Mesothelial cell of epicardium (in vitro differentiated cells): ENCODE measurements at regions not wholly inside any gene's neighbourhood (a gene's known extent, or its start where the extent isn't known, plus 50 kb on each side); places are given as distances from the start of the nearest gene placed in this dataset.

Experiments
- DNase-seq, 2 experiments: peaks; one replicate each; pipeline ENCODE4 v3.0.0; 2021; ENCODE audit warnings: low spot score in 2 of 2; ENCODE audit not compliant: unreplicated experiment in 2 of 2
- H3K27ac Mint-ChIP-seq: 2 replicates; pipeline ENCODE4 v1.8.0; 2021; ENCODE audit warnings: mixed read lengths
- H3K27me3 Mint-ChIP-seq: 2 replicates; pipeline ENCODE4 v1.8.0; 2021; ENCODE audit warnings: low read depth, mixed read lengths
- H3K36me3 Mint-ChIP-seq: 2 replicates; pipeline ENCODE4 v1.8.0; 2021; ENCODE audit warnings: mixed read lengths
- H3K4me1 Mint-ChIP-seq: 2 replicates; pipeline ENCODE4 v1.8.0; 2021; ENCODE audit warnings: mixed read lengths
- H3K4me3 Mint-ChIP-seq: 2 replicates; pipeline ENCODE4 v1.8.0; 2021; ENCODE audit warnings: mild to moderate bottlenecking, moderate library complexity, mixed read lengths
- H3K9me3 Mint-ChIP-seq: 2 replicates; pipeline ENCODE4 v1.8.0; 2021; ENCODE audit warnings: mixed read lengths
- CTCF ChIP-seq: fragments of 200-600 bp; sonication (generic); IDR thresholded peaks from one replicate; pipeline ENCODE4 v1.5.0; 2021; ENCODE audit warnings: antibody characterized with exemption; ENCODE audit not compliant: unreplicated experiment

GRCh38 chr19:29088761-29089160 lies 124.2 kb downstream of the UQCRFS1 start:
- no peak for TF ChIP-seq CTCF
- Mint-ChIP-seq H3K27me3 (peaks cover 14% of the 10 kb centered on the region), H3K27ac (no peak overlapping the region), H3K4me1 (peaks cover 6% of the 10 kb centered on the region), H3K4me3 (no peak overlapping the region), H3K9me3 (no peaks in the 10 kb centered on the region), H3K36me3 (no peaks in the 10 kb centered on the region)
- DNase-seq, result no peak

GRCh38 chr19:29086646-29087045 lies 126.3 kb downstream of the UQCRFS1 start:
- TF ChIP-seq CTCF, result no peak
- H3K27ac Mint-ChIP-seq, result no peak overlapping the region
- H3K9me3 Mint-ChIP-seq, result no peaks in the 10 kb centered on the region
- no peak overlapping the region for H3K4me3 Mint-ChIP-seq
- DNase-seq, result no peak
- H3K4me1 Mint-ChIP-seq, result peaks cover 5% of the 10 kb centered on the region
- H3K27me3 Mint-ChIP-seq, result peaks cover 21% of the 10 kb centered on the region
- H3K36me3 Mint-ChIP-seq, result no peaks in the 10 kb centered on the region

GRCh38 chr19:29086182-29086581 lies 126.8 kb downstream of the UQCRFS1 start:
- no peaks in the 10 kb centered on the region for H3K9me3 Mint-ChIP-seq
- no peak overlapping the region for H3K4me3 Mint-ChIP-seq
- H3K27me3 Mint-ChIP-seq, result peaks cover 24% of the 10 kb centered on the region
- H3K27ac Mint-ChIP-seq, result no peak overlapping the region
- DNase-seq, result no peak
- H3K4me1 Mint-ChIP-seq, result peaks cover 2% of the 10 kb centered on the region
- no peaks in the 10 kb centered on the region for H3K36me3 Mint-ChIP-seq
- no peak for TF ChIP-seq CTCF

GRCh38 chr19:29085630-29086029 lies 127.3 kb downstream of the UQCRFS1 start:
- H3K4me1 Mint-ChIP-seq, result no peaks in the 10 kb centered on the region
- H3K36me3 Mint-ChIP-seq, result no peaks in the 10 kb centered on the region
- H3K27me3 Mint-ChIP-seq, result peaks cover 28% of the 10 kb centered on the region
- H3K9me3 Mint-ChIP-seq, result no peaks in the 10 kb centered on the region
- H3K4me3 Mint-ChIP-seq, result no peak overlapping the region
- TF ChIP-seq CTCF, result no peak
- no peak for DNase-seq
- H3K27ac Mint-ChIP-seq, result no peak overlapping the region

GRCh38 chr19:29085206-29085605 lies 127.7 kb downstream of the UQCRFS1 start:
- Mint-ChIP-seq H3K9me3 (no peaks in the 10 kb centered on the region), H3K27me3 (peaks cover 30% of the 10 kb centered on the region), H3K4me1 (no peaks in the 10 kb centered on the region), H3K4me3 (no peak overlapping the region), H3K27ac (no peak overlapping the region), H3K36me3 (no peaks in the 10 kb centered on the region)
- DNase-seq, result no peak
- no peak for TF ChIP-seq CTCF

- Mint-ChIP-seq H3K4me1 (peaks cover under 1% of the 10 kb centered on the region), H3K36me3 (no peaks in the 10 kb centered on the region), H3K27ac (no peak overlapping the region), H3K27me3 (peaks cover 33% of the 10 kb centered on the region), H3K9me3 (no peaks in the 10 kb centered on the region), H3K4me3 (no peak overlapping the region)
- TF ChIP-seq CTCF, result peak; percentile 53
- DNase-seq, result no peak
Observed at GRCh38 chr19:29084266-29084665, 128.7 kb downstream of the UQCRFS1 start.
